Superior temporal gyrus (tissue), 1 donor: ENCODE measurements at regions not wholly inside any gene's neighbourhood (a gene's known extent, or its start where the extent isn't known, plus 50 kb on each side); places are given as distances from the start of the nearest gene placed in this dataset.
"Not testable (repeated sequence)": the region's sequence is repeated elsewhere in the genome, so short reads cannot be mapped to it uniquely, and the experiment has no call there.

Experiments
- DNase-seq: peaks from one replicate; pipeline ENCODE4 v3.0.0-alpha.2; 2016; ENCODE audit errors: extremely low spot score

- DNase-seq = no peak
Observed at GRCh38 chr10:44008270-44008916, 359.7 kb upstream of the ZNF32 start.

GRCh38 chr10:44006771-44007170, 358.1 kb upstream of the ZNF32 start:
- DNase-seq = no peak

GRCh38 chr10:44005788-44006099, 357.1 kb upstream of the ZNF32 start:
- DNase-seq = no peak

GRCh38 chr10:44004913-44005787, 356.5 kb upstream of the ZNF32 start:
- no peak for DNase-seq

- no peak for DNase-seq
Observed at GRCh38 chr10:43998021-43998809, 349.5 kb upstream of the ZNF32 start.

- DNase-seq = no peak
Observed at GRCh38 chr10:43997330-43997729, 348.6 kb upstream of the ZNF32 start.

- no peak for DNase-seq
Observed at GRCh38 chr10:43994539-43994938, 345.9 kb upstream of the ZNF32 start.

- not testable (repeated sequence) for DNase-seq
Observed at GRCh38 chr10:43992816-43993215, 344.1 kb upstream of the ZNF32 start.

GRCh38 chr10:43986374-43986773, 337.7 kb upstream of the ZNF32 start:
- no peak for DNase-seq

- DNase-seq = no peak
Observed at GRCh38 chr10:43985941-43986340, 337.3 kb upstream of the ZNF32 start.

- no peak for DNase-seq
Observed at GRCh38 chr10:43983856-43984271, 335.2 kb upstream of the ZNF32 start.

GRCh38 chr10:43983405-43983804, 334.7 kb upstream of the ZNF32 start:
- no peak for DNase-seq

GRCh38 chr10:43982250-43982649, 333.6 kb upstream of the ZNF32 start:
- DNase-seq = no peak

GRCh38 chr10:43981696-43982095, 333.0 kb upstream of the ZNF32 start:
- DNase-seq = no peak

- DNase-seq = no peak
Observed at GRCh38 chr10:43981232-43981631, 332.6 kb upstream of the ZNF32 start.

- DNase-seq = no peak
Observed at GRCh38 chr10:43980715-43981114, 332.0 kb upstream of the ZNF32 start.

- DNase-seq = no peak
Observed at GRCh38 chr10:43980313-43980712, 331.6 kb upstream of the ZNF32 start.

- DNase-seq = no peak
Observed at GRCh38 chr10:43979551-43979950, 330.9 kb upstream of the ZNF32 start.

GRCh38 chr10:43978936-43979335, 330.3 kb upstream of the ZNF32 start:
- DNase-seq = no peak

- DNase-seq = no peak
Observed at GRCh38 chr10:43978091-43978490, 329.4 kb upstream of the ZNF32 start.

- no peak for DNase-seq
Observed at GRCh38 chr10:43976292-43976691, 327.6 kb upstream of the ZNF32 start.

- DNase-seq = no peak
Observed at GRCh38 chr10:43973801-43974200, 325.1 kb upstream of the ZNF32 start.
